Midbrain (tissue), 1 donor: ENCODE measurements at regions not wholly inside any gene's neighbourhood (a gene's known extent, or its start where the extent isn't known, plus 50 kb on each side); places are given as distances from the start of the nearest gene placed in this dataset.

Source experiments
- DNase-seq: peaks from one replicate; lab custom pipeline; 2025; lab: John Stamatoyannopoulos, UW

DNA sequence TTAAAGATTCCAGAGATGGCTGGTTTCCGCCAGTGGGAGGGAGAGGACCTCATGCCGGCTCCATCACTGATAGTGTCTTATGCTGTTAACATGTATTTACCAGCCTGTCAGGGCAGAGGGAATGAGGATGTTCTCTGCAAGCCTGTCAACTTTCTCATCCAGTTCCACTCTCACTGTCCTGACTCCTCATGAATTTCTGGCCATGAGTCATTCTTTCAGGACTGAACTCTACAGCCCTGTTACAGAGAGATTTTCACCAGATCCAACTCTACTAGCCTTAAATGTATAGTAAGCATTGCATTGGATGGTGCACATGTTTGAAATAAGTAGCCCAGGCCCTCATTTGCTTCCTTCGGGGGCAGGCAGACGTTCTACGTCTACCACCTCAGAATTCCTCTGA lies 387.7 kb downstream of the TMEM135 start:
- DNase-seq: no peak

- DNase-seq: no peak
Measured at GRCh38 chr11:87423161-87423560, 385.4 kb downstream of the TMEM135 start.

DNA sequence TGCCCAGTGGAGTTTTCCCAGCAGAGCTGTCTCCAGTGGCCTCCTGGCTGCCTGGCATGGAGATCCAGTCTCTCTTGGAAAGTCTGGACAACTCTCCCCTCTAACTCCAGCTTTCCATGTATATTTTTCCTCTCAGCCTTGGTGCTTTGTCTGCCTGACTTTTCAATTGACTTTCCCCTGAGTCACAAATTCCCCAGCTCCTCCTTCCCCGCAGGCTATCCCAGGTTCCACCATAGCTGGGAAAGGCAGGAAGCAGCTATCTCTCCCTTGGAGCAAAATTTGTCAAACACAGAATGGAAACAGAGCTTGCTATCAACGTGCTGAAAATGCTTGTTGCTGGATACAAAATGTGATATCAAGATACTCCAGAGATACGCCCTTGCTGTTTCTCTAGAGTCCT lies 384.8 kb downstream of the TMEM135 start:
- no peak for DNase-seq

- peak; percentile 76 for DNase-seq
Measured at GRCh38 chr11:87421422-87421821, 383.7 kb downstream of the TMEM135 start.

DNA sequence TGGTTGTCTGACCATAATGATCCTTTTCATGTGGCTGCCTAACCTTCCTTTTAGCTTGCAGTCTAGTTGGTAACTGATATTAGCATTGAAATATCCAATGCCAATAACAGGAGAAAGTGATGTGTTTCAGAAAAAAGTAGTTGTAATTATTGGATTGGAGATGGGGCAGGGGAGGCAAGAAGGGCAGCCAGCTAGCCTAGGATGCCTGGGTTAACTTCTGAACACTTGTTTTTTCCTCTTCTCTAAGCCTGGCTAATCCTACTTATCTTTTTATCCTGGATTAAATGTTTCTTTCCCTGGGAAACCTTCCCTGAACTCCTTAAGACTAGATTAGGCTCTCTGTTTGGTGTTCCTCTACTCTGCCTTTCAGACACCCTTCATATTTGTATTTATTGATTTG lies 380.2 kb downstream of the TMEM135 start:
- no peak for DNase-seq

DNA sequence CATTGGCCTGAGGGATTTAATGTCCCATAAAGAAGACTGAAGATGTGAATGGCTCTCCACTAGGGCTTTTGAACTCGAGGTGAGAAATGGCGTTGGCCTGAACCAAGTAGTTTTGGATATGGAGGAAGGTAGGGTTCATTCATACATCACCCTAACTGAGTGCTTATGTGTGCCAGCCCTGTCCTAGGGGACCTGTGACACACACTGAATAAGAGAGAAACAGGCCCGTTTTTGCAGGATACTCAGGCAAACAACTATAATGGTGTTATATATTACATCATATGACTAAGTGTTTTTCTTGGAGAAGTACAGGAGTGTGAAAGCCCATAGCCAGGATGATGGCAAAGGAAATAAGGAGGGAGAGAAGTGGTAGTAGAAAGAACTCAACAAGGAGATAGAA lies 368.1 kb downstream of the TMEM135 start:
- no peak for DNase-seq

DNA sequence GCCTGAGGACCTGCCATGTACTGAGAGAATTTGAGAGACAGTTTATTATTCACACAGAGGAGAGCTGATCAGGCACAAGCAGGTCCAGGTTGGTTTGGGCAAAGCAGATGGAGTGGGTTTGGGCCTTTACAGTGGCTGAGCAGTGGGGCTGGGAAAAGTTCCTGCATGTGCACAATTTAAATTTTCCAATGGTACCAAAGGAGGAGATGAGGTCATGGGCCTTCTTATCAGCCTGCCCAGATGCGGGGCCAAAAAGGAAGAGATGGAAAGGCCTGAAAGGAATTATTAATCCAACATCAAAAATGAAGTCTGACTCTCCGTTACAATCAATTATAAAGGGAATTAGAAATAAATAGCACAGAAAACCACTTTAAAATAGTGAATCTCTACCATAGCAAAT lies 367.6 kb downstream of the TMEM135 start:
- DNase-seq: no peak

DNA sequence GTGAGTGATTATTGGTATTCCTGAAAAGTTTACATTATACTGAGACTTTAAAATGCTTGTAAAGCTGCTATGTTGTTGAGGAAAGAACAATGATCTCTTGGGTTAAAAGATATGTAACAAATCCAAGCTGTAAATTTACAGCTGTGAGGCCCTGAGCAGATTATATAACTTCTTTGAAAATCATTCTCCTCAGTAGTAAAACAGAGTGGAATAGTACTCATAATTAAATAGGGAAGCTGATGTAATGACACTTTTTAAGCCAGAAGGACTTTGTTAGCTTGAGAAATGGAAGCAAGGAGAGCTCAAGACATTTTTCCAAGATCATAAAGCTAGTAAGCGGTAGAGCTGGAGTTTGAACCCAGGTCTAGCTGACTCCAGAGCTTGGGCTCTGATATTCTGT lies 363.9 kb downstream of the TMEM135 start:
- DNase-seq: no peak

DNA sequence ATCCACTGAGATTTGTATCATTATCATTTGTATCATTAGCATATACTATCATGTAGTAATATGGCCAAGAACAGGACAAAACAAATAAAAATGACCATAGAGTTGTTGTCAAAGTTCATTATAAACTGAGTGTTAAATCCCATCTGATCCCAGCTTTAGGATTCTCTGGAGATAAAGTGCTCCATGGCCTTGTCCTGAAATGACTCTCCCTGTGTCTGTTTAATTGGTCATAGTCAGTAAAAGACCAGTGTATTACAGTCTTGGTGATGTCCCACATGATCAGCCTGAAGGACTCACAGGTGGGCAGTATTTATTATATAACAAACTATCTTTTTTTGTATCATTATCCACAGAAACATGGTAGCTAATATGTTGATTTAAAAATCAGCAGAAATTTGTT lies 361.6 kb downstream of the TMEM135 start:
- no peak for DNase-seq

DNA sequence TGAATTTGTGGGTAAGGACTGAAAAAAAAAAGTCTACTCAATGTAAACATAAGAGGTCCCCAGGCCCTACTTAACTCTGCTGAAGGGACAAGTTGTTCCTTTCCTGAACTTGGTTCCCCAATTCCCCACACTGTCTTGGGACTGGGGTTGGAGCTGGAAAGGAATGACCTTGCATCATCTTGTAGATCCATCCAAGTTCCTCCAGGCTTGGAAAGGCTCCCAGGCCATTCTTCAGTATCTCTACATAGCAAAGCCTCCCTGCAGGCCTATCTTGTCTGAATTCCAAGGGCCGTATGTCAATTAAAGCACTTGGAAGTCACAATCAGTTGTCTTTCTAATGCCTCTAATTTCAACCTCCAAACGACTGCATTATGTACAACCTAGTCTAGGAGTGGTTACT lies 361.2 kb downstream of the TMEM135 start:
- DNase-seq: no peak

DNA sequence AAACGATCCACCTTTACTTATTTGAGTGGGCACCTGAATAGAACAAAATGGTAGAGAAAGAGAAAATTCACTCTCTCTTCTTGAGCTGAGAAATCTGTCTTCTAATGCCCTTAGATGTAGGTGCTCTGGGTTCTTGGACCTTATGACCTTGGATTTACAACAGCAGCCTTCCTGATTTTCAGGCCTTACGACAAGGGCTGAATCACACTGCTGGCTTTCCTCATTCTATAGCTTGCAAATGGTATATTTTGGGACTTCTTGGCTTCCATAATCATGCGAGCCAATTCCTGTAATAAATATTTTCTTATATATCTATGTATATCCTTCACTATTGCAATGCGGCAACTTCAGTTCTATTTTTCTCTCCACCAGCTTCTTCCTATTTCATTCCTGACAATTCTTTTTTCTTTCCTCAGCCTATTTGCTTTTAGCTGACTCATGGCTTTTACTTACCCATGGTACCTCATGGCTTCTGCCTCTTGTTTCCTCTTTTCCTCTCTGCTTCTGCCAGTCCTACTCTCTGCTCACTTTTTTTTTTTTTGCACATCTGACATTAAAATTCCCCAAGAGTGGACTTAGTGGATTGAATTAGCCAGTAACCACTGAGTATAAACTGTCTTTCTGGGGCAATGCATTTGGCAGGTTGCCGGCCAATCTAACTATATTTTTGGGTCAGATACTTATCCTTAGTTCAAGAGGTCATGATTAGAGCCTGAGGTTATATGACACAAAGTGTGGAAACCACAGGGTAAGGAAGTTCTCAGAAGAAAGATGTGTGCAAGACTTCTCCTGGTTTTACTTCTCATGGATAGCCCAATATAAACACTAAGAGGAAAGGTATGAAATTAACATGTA lies 359.5 kb downstream of the TMEM135 start:
- no peak for DNase-seq

DNA sequence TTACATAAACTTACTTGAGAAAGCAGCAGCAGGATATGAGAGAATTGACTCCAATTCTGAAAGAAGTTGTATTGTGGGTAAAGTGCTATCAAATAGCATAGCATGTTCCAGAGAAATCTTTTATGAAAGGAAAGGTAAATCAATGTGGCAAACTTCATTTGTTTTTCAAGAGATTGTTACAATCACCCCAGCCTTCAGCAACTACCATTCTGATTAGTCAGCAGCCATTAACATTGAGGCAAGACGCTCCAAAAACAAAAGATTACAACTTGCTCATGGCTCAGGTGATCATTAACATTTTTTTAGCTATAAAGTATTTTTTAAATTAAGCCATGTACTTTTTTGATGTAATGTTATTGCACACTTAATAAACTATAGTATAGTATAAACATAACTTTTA lies 357.2 kb downstream of the TMEM135 start:
- no peak for DNase-seq

- no peak for DNase-seq
Measured at GRCh38 chr11:87392665-87393064, 354.9 kb downstream of the TMEM135 start.

- no peak for DNase-seq
Measured at GRCh38 chr11:87391496-87391895, 353.8 kb downstream of the TMEM135 start.

DNA sequence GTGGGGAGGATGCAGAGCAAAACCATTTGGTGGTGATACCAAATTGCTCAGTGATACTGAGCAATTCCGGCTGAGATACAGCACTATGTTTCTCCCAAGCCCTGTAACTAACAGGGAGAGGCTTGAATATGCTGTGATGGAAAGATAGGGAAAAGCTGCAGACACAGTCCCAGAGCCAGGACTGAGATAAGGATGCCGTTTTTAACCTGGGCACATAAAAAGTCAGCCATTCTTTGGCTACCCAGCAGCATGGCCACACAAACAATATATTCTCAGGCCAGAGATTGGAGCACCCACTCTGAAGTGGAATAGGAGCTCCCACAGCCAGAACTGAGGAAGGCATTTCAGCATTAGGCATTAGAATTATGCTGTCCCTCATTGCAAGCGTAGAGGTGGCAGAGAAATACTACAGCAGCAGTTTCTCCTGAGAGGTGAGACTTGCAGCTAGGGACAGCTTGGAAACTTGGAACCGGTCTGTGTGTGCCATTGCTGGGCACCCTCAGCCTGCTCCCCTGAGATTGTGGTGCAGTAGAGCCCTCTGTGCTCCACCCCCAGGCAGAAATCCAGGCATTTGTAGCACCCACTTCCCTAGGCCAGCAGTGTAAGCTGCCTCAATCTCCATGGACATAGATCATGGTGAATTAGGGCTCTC lies 346.5 kb downstream of the TMEM135 start:
- DNase-seq: no peak

DNA sequence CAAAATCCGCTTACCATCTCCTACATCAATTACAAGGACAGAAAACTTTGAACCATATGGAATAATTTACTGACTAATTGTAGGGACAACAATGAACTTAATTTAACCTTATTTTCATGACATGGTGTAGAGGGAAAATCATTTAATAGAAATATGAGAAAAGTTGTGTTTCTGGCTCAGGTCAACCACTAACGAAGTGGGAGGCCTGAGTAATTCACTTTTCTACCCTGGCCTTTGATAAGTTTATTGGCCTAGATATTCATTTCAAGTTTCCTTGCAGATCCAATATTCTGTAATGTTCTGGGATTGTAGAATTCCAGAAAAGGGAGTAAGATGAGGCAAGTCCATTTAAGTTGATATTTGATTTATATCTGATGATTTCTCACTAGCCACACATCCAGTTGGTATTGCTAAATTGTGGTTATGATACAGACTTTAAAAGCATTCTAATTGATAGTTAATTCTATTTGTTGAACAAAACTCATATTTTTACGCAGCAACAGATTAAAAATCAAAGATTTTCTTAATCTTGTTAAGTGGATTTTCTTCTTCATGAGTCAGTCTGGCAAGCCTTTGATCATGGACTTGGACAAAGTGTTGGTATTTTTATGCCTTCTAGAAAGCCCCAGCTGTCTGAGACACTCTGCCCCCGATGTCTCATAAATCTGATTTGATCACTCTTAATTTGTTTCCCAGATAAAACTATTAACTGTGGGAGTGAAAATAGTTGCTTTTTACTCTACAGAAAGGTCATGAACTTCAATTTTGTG lies 336.5 kb downstream of the TMEM135 start:
- no peak for DNase-seq
